AG04449 (cell line): ENCODE measurements at regions not wholly inside any gene's neighbourhood (a gene's known extent, or its start where the extent isn't known, plus 50 kb on each side); places are given as distances from the start of the nearest gene placed in this dataset.

Experiments used
- CTCF ChIA-PET: fragments of 350-600 bp; formaldehyde crosslinking; extraction: SDS; loops from one replicate; lab custom pipeline; 2021; ENCODE audit warnings: antibody characterized with exemption; lab: Yijun Ruan, JAX
- POLR2A ChIA-PET: fragments of 400-600, 350-600 bp; formaldehyde crosslinking; extraction: SDS; loops from one replicate; lab custom pipeline; 2020; ENCODE audit warnings: antibody characterized with exemption, inconsistent platforms; lab: Yijun Ruan, JAX
- DNase-seq: peaks from one replicate; pipeline ENCODE4 v3.0.0-alpha.2; 2010; ENCODE audit warnings: low read depth, low spot score
- H3K4me3 ChIP-seq: 2 replicates; pipeline ENCODE4 v1.5.1; 2011; ENCODE audit warnings: low read depth, mild to moderate bottlenecking, control low read depth, low read length
- TF ChIP-seq, protein P1 (sequence below): IDR thresholded peaks from one replicate; pipeline ENCODE4 v1.5.1; 2011; ENCODE audit warnings: mild to moderate bottlenecking, moderate library complexity, low read length, control low read depth, inconsistent platforms; ENCODE audit not compliant: insufficient read depth; ENCODE audit errors: missing control alignments

DNA sequence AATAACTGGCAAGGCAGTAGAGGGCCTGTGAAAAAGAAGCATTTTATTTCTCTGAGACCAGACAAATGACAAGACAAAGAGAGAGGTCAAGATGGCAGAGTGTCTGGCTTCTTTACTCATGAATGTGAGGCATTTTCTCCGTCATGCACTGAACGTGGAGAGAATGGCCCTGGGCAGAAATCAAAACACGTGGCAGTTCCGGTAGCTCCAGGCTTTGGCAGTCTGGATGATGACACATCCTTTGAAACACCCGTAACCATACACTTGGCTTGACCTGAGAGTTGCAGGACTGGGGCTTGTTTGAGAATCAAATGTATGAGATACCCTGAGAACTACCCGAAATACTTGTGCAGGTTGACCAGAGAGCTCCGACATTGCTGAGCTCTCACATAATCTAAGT lies 537.6 kb downstream of the ACTR3B start:
- no peak for DNase-seq
- ChIA-PET POLR2A (no interaction called here), CTCF (no interaction called here)
- TF ChIP-seq, protein P1, sequence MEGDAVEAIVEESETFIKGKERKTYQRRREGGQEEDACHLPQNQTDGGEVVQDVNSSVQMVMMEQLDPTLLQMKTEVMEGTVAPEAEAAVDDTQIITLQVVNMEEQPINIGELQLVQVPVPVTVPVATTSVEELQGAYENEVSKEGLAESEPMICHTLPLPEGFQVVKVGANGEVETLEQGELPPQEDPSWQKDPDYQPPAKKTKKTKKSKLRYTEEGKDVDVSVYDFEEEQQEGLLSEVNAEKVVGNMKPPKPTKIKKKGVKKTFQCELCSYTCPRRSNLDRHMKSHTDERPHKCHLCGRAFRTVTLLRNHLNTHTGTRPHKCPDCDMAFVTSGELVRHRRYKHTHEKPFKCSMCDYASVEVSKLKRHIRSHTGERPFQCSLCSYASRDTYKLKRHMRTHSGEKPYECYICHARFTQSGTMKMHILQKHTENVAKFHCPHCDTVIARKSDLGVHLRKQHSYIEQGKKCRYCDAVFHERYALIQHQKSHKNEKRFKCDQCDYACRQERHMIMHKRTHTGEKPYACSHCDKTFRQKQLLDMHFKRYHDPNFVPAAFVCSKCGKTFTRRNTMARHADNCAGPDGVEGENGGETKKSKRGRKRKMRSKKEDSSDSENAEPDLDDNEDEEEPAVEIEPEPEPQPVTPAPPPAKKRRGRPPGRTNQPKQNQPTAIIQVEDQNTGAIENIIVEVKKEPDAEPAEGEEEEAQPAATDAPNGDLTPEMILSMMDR: no peak
- no peak overlapping the region for H3K4me3 ChIP-seq

DNA sequence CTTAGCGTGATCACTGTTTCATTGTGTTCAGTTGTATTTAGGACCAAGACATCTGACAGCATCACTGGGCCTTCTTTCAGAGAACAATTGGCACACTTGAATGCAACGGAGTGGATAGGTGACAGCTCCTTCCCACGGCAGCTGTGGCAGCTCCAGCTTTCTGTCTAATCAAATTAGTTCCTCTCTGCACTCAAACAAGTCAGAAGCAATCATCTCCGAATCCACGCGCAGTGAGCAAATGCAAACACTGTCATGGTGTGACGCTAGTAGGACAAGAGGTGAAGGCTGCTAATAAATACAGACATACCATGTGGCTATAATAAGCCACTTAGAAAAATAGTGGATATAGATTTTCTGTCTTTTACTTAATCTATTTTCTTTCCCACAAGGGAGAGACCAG lies 542.4 kb downstream of the ACTR3B start:
- DNase-seq: no peak
- ChIA-PET CTCF (no interaction called here), POLR2A (no interaction called here)
- no peak overlapping the region for H3K4me3 ChIP-seq
- TF ChIP-seq, protein P1: no peak

DNA sequence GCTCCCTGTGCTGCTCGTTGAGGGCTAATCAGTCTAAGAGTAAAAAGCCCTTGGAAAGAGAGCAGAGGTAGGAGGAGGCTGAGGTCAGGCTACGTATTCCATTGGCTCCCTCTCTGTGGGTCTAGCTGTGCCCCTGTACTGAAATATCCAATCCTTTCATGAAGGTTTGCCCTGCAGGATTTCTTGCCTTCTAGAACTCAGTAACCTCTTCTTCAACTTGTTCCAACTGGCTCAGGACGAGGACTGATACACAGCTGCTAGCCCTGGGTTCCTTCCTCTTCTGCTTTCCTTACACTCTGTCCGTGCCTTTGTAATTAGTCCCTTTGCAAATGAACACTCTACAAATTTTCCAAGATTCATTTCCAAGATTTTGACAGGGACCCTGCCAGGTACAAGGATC lies 560.5 kb downstream of the ACTR3B start:
- TF ChIP-seq, protein P1: no peak
- POLR2A ChIA-PET: no interaction called here
- H3K4me3 ChIP-seq: no peak overlapping the region
- no peak for DNase-seq
- CTCF ChIA-PET: no interaction called here

DNA sequence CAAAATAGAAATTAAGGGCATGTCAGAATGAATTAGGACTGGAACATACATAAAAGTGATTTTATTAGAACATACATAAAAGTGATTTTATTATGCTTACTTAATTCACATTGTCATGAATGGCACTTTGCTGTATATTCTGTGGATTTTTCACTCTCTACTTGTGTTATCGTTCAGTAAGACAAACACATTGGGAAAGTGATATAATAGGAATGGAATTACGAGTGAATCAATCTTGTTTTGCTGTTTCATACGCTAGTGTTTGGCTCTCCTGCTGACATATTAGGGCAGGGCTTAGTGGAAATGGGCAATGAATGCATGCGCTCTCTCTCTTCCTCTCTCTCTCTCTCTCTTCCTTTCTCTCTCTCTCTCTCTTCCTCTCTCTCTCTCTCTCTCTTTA lies 561.1 kb downstream of the ACTR3B start:
- no peak for DNase-seq
- H3K4me3 ChIP-seq: no peak overlapping the region
- TF ChIP-seq, protein P1: no peak
- POLR2A ChIA-PET: no interaction called here
- CTCF ChIA-PET: no interaction called here

DNA sequence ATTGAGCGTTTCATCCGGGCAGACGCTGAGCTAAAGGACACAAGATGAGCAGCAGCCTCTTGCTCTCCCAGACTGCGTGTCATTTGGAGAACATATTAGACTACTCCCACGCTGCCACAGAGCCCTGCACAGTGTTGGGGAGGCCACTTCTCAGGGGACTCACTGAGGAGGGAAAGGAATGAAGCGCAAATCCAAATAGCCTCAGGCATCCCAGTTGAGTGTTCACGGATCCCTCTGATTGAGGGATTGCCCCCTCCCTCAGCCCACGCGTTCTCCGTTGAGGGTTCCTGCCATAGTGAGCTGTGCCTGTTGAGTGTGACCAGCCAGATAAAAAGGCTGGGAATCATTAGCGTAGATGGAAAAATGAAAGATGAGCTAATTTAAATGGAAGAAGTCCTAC lies 563.4 kb downstream of the ACTR3B start:
- ChIA-PET CTCF (no interaction called here), POLR2A (no interaction called here)
- DNase-seq: no peak
- TF ChIP-seq, protein P1: no peak
- H3K4me3 ChIP-seq: no peak overlapping the region

DNA sequence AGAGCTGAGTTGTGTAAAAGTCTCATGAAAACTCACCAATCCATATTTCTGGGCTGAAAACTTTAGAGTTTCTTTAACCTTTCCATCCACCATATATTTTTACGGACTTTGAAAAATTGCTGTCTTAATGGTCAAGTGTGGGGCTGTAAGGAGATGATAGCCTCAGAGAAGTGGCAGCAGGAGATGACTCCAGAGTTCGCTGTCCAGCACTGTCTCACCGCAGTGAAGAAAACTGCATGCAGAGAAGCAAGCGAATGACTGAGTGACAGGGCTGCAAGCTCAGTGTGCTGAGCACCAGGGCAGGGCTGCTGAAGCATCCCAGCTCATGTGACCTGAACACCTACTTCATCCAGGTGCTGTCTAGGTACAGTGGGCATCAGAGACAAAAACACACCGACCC lies 564.5 kb downstream of the ACTR3B start:
- POLR2A ChIA-PET: no interaction called here
- no peak overlapping the region for H3K4me3 ChIP-seq
- TF ChIP-seq, protein P1: no peak
- CTCF ChIA-PET: no interaction called here
- no peak for DNase-seq
